OCI-LY7 (cell line): ENCODE measurements at regions not wholly inside any gene's neighbourhood (a gene's known extent, or its start where the extent isn't known, plus 50 kb on each side); places are given as distances from the start of the nearest gene placed in this dataset.

ENCODE experiments used
- EZH2phosphoT487 ChIP-seq: fragments of 200-600 bp; sonication (generic); IDR thresholded peaks from 2 replicates; pipeline ENCODE4 v1.6.1; 2018; ENCODE audit warnings: low read depth, borderline replicate concordance, mild to moderate bottlenecking, mixed run types, antibody characterized with exemption, low read length, moderate library complexity, mixed read lengths
- TF ChIP-seq, protein P1 (sequence below): fragments of 200-600 bp; sonication (generic); conservative IDR thresholded peaks from 2 replicates; pipeline ENCODE4 v1.5.1; 2014; ENCODE audit warnings: mild to moderate bottlenecking, antibody characterized with exemption, low read length, moderate library complexity, mixed read lengths

- TF ChIP-seq, protein P1, sequence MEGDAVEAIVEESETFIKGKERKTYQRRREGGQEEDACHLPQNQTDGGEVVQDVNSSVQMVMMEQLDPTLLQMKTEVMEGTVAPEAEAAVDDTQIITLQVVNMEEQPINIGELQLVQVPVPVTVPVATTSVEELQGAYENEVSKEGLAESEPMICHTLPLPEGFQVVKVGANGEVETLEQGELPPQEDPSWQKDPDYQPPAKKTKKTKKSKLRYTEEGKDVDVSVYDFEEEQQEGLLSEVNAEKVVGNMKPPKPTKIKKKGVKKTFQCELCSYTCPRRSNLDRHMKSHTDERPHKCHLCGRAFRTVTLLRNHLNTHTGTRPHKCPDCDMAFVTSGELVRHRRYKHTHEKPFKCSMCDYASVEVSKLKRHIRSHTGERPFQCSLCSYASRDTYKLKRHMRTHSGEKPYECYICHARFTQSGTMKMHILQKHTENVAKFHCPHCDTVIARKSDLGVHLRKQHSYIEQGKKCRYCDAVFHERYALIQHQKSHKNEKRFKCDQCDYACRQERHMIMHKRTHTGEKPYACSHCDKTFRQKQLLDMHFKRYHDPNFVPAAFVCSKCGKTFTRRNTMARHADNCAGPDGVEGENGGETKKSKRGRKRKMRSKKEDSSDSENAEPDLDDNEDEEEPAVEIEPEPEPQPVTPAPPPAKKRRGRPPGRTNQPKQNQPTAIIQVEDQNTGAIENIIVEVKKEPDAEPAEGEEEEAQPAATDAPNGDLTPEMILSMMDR: no peak
- TF ChIP-seq EZH2phosphoT487: no peak
Measured at GRCh38 chr2:122029456-122029855, 274.0 kb downstream of the TSN start.
